NCI-H2081 (cell line): ENCODE measurements at regions not wholly inside any gene's neighbourhood (a gene's known extent, or its start where the extent isn't known, plus 50 kb on each side); places are given as distances from the start of the nearest gene placed in this dataset.

ENCODE experiments used
- DNase-seq, 2 experiments: peaks; one replicate each; lab custom pipeline; 2025; lab: John Stamatoyannopoulos, UW

DNA sequence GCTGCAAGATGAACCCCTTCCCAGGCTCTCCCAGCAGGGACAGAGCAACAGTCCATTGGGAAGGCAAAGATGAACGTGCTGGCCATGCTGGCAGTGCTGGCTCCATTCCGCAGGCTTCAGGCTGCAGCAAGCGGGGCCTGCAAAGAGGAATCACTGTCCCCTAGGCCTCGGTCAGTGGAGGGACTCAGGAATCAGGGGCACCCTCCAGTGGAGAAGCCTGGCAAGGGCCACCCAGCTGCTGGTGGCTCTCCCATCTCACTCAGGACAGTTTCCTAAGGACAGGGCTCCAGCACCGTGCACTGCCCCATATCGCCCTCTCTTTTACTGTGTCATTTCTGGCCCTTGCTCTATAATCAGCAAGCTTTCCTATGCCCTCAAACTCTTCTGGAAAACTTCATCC is 498.6 kb downstream of the EFNB2 start:
- DNase-seq = no peak

DNA sequence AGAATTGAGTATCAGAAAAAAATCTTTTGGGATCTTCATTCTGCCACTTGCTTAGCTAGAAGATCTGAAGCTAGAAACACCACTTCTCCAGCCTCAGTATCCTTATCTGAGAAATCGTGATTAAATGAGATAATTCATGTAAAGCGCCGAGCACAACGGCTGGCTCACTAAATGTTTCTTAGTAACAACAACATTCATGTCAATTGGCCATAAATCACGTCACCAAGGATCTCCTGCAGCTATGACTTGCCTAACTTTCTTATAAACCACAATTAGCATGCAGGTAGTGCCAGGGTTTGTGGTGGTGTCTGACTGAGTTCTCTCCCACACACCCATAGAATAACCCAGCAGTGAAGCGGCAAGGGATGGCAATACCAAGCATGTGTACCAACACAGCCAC is 501.3 kb downstream of the EFNB2 start:
- DNase-seq = no peak

DNA sequence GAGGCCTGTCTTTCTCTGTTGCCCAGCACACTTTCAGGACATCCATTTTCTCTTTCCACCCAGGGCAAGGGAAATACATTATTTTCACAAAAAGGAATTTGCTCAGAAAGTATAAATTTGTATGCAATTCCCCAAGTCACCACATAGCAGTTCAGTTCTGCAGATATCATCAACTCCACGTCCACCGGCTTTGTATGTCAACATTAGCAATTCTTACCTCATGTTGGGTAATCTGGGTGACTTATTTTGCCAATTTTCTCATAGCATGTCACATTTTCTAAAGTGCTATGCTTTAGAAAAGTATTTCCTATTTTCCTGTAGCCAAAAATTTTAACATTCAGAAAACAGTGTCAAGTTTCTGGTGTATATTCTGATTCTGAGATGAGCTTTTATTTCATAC is 501.8 kb downstream of the EFNB2 start:
- no peak for DNase-seq

DNA sequence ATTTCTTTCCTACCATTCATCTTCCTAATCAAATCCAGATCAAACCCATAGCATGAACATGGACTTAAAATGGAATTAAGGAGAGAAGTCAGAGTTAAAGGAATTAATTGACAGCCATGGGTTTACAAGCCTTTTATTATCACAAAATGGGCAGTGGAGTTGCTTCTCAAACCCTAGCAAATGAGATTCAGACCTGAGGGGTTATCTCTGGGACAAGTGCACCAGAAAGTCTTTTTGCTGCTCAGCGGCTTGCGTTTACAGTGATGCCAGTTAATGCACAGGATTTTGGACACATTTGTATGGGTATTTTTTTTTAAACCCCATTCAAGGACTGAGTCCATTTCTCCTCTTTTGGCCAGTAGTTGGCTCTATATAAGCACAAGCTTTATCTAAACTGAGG is 503.0 kb downstream of the EFNB2 start:
- no peak for DNase-seq

DNA sequence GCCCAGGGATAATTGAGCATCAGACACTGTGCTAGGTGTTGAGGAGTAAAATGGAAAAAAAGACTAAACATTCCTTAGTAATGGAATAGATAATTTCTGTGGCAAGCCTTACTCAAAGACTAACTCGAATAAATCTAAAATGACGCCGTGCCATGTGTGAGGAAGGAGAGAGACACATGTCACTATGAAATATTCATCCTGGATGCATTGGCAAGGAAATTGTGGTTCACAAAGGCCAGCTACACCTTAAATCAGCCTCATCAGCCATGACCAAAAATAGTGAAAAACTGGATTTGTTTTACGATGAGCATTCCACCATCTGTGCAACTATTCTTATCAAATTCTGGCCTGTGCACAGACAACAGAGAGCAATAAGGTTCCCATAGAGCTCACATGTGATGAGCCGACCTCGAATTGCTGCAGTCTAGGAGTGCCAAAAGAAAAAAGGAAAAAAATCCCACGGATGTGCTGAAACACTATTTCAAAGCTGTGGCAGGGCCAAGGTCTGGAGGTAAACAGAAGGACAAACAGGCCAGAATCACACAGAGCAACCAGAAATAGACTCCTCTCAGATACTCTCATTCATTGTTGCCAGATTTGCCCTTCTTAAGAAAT is 505.7 kb downstream of the EFNB2 start:
- DNase-seq = no peak

DNA sequence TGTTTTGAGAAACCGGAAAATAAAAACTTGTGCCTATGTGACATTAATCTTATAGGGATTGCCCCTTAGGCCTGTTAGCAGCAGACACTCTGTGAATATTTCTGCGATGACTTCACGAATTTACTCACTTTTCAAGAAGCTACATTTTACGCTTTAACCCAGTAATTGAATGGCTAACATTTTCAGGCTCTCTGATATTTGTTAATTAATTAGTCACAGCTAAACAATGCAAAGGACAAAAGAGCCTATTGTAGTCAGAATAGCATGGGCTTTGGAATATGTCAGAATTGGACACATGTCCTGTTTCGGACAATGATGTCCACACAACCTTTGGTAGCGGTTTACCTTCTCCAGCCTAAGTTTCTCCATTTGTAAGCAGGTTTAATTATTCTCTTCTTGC is 506.6 kb downstream of the EFNB2 start:
- no peak for DNase-seq

DNA sequence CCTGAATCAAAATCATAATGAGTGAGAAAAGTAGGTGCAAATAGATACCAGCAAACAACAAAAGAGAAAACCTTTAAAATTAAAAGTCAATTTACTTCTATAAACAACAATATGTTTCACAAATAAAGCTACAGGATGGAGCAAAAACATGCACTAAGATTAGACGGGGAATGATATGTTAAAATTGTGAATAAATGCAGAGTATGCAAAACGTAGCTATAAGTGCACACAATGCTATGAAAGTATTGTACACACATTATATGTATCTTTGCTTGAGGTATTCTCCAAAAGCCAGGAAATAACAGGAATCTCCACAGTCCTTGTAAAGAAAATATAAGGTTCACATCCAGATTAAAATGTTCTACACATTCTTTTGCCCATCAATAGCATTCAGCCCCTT is 523.9 kb downstream of the EFNB2 start:
- no peak for DNase-seq

DNA sequence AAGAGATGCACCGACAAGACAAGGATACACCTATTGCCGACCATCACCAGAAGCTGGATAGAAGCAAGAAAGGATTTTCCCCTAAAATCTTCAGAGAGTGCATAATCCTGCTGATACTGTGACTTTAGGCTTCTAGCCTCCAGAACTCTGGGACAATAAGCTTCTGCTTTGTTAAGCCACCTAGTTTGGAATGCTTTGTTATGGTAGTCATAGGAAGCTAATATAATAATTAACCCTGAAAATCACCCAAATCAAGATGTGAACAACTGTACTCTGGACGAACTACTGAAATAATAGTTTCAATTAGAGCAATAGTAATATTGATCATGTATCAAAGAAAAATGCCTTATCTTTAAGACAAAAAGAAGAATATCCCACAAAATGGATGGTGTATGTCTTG is 524.6 kb downstream of the EFNB2 start:
- no peak for DNase-seq

DNA sequence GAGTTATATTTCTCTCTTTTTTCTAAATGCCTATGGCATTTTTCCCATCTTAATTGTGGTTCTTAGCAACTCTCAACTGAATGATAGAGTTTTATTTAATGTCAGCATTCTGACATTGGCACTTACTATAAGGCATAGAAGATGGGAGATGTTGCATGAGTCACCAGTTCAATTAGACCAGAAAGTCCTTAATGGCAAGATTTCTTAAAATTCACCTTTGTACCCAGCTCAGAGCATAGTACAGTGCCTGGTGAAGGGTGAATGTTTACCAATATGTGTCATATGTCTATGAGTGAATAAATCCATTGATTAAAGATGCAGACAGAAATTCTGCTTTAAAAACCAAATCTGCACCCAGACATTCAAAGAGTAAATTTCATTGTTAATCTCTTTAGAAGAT is 526.9 kb downstream of the EFNB2 start:
- DNase-seq = no peak

DNA sequence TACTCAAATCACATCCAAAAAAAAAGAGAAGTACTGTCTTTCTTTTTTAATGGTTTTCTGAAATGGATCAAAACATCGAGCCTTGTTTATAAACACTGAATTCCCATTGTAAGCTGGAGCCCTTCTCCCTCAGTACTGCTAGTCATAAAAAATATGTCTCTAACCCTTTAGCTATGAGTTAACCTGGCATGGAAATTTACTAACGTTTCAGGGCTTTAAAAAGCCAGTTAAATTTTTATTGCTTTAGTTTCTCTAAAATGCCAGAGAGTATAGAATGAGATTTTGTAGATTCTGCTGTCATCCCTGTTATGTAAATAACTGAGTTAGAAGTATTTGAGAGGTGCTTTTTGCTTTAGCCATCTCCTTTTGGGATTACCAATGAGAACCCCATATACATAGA is 528.3 kb downstream of the EFNB2 start:
- no peak for DNase-seq

DNA sequence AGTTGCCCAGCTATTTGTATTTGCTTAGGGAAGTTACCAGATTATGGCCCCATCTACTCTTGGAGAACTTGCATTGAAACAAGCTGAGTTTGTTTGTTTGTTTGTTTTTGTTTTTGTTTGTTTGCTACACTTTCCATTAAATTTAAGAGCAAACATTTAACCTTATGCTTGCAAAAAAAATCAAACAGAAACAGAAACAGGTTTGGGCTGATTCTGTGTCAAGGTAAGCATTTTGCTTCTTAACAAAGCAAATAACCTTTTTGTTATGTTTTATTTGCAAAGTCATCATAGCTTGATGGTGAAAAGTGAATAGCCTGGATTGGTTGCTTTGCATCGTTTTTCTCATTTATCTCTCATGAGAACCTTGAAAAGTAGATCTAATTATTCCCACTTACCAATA is 531.8 kb downstream of the EFNB2 start:
- DNase-seq = no peak

DNA sequence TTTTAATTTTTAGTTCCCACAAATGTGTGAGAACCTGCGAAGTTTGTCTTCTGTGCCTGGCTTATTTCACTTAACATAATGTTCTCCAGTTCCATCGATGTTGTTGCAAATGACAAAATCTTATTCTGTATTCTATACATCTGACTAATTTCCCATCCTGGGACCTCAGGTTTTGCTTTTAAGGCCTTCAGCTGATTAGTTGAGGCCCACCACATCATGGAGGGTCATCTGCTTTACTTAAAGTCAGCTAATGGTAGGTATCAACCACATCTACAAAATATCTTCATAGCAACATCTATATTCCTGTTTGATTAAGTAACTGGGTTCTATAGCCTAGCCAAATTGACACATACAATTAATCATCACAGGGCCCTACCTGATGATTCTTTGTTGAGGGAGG is 534.0 kb downstream of the EFNB2 start:
- no peak for DNase-seq

DNA sequence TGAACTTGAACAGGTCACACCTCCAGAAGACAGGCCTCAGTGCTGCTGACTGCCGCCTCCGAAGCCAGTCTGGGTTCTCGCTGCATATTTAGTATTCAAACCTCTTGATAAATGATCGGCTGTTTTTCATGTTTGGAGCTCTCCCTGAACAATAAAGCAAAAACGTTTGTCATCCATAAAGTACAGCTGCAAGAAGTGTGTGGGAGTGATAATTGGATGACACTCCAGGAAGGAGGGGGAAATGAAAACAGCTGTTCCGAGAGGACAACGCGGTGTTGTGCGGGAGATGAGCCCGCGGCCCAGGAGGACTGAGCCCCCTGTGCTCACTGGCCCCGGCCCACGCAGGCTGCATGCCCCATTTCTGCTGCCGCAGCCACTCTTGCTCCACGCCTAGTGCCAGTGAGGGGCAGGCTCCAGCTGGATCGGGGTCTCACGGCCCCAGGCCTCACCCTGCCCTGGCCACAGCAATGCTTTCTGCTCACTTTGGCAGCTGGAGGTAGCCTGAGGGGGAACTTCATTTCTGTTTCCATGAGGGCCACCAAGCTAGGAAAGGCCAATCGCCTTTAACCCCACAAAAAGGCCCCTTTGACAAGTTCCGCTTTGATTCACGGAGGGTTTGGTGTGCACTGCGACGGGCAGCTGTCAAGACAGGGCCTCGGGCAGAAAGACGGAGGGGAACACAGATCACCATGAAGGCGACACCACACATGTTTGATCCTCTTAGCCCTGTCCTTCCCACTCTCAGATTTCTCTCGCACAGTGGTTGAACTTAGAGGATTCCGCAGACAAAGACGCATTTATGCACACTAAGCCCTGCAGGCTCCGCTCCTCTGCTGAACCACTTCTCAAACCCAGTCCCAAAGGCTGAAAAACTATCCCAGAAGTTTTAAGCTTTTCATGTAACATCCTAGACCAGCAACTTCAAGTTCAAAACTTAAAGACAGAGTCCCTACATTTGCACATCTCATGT is 537.6 kb downstream of the EFNB2 start:
- no peak for DNase-seq

DNA sequence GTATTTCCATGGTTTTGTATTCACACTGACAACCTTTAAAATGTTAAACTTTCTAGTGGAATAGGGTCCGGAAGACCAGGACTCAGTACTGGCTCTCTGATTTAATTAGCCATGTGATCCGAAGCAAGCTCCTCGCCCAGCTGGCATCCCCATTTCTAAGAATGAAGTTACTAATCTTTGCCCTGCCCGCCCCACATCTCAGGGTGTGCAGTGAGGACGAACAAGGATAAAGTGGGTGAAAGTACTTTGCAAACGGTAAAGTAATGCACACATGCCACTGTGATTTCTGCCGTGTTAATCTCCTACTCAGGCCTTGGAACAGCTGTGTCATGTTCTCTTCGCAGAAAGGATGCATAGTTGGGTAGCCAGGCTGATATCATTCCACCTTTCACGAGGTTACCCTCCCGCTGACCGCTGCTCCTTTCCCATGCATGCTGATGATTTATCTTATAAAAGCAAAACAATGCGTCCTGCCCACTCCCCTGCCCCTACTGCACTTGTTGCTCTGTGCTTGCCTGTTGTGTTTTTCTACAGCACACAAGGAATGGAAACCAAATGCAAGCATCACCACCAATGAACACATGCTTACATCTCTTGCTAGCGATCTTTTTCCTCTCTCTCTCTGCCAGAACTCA is 539.0 kb downstream of the EFNB2 start:
- DNase-seq = no peak

DNA sequence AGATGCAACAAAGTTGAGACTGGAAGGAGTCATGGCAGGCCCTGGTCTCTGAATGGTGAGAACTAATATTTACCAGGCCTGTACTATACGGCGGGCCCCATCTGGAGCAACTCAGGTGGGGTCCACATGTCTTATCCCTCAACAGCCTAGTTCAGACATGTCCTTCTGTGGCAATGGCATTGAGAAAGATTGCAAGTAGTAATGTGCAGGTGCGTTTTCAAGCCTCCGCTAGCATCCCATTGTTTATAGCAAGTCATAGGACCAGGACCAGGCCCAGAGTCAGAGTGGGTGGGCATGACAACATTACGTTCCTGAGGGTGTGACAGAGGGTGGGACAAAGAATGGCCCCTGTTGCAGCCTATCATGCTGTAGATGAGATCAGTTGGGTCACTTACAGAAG is 541.1 kb downstream of the EFNB2 start:
- DNase-seq = no peak

DNA sequence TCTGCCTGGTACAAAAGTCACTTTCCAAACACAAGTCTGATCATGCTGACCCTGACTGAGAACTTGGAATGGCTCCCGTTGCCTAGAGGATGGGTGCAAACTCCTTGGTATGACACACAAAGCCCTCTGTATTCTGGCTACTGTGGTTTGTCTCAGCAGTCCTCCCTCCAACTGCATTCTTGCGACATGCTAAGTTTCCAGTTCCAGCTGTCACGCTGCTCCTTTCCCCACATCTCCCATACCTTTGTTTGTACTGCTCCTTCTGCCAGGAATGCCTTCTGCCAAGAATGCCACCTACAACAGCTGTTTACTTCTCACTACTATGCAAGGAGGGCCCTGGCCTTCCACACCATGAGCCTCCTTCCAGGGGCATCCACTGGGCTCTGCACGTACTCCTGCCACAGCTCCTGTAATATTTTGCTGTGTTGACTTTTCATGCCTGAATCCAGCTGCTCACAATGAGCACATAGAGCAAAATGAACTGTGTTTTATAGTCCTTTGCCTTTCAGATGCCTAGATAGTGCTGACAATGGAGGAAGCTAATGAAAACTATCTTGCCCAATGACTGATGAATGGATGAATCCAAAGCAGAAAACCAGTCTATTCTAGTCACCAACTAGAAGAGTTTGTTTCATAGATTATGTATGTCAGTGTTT is 543.7 kb downstream of the EFNB2 start:
- DNase-seq = no peak

DNA sequence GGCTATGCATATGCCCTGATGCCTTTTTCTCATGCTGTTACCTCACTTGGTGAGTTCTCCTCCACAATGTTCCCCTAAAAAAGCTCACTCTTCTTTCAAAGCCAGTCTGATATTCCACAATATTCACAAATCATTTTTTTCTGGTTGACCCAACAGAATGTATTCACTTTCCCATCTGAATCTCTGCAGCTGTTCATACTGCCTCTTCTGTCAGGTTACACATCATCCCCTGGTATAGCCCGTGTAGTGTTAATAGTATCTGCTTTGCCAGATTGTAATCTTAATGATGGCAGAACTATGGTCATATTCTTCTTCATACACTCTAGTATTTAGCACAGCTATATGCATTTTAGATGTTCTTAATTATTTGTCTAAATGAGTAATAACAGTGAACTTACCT is 544.3 kb downstream of the EFNB2 start:
- DNase-seq = no peak

DNA sequence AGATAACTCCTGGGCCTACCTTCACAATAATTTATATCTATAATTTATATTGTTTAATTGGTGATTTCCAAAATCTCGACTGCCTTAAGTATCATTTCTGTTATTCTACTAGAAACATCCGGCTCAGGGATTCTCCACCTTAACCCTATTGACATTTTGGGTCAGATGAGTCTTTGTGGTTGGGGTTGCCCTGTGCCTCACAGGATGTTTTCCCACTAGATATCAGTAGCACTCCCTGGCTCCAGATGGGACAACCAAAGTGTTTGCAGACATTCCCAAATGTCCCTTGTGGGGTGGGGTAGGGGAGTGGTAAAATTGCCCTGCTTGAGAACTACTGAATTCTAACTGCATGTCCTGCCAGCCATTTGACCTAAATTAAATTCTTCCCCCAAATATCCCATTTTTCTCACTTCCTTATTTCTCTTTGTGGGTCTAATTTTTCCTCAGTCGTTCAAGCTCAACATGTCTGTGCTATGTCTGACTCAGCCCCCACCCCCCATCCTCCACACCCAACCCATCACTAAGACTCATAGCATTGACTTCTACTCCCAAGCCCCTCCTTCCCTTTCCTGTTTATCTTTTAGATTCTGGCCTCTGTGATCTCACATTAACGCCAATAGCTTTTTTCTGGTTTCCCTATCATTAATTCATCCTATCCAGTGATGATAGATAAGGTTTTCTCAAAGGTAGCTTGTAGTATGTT is 545.1 kb downstream of the EFNB2 start:
- DNase-seq = no peak

DNA sequence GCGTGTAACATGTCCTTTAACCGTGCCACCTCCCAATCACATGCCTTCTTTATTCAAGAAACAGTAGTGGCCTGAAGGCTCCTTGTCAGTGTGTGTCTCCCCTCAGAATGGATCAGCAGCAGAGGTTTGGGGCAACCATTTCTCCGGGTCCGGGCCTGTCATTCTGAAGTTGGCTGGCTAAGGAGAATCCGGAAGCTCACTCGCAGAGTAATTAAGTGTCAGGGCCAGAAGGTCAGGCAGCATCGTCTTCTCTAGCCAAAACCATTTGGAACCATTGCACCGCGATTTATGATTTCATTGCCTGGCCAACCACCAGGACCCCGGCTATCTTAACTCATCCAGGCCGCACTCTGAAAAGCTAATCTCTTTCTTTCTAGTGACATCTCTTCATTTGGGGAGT is 550.8 kb downstream of the EFNB2 start:
- no peak for DNase-seq

DNA sequence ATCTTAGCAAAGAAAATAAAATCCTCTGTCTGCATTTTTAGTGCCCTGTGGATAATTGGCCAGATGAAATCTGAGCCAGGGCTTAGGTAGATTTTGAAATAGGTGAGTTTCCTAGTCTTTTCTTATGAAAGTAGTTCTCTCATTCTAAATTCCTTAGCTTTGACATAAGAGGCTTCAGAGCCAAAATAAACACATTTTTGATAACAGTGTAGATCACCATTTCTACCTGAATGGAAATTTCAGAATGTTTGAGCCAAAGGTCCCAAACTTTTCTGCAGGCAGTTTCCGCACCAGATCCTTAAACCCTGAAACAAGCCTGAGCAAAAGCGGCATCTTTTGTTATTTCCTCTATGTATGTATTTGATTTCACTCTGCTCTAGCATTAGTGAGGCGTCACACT is 551.2 kb downstream of the EFNB2 start:
- DNase-seq = no peak

DNA sequence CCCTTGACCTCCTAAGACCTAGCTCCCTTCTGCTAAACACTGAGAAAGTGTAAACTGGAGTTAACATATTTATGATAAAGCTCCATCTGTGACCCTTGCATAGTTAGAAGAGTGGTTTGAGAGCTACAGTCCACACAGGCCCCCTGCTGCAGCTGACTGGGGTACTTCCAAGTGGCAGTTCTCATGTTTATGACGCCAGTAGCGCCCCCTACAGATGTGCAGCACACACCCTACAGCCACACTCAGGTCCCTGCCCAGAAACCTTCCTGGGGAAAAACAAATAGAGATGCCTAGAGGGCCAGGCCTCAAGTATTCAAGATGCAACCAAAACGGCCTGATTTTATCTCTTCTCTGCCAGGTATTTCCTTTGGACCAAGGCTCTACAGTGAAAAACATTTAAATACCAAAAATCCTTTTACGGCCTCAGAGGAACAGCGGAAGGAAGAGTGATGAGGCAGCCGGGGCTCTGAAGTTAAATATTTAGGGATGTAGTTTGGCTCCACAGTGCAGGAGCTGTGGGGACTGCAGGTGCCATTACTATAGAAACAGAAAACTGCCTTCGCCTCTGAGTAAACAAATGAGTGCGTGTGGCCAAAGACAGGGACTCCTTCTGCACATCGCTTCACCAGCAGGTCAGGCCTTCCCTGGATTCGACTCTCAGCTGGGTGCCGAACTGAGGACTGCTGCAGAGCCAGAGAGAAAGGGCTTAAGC is 553.1 kb downstream of the EFNB2 start:
- DNase-seq = peak in 1 of 2 experiments; percentile 1
